ENCODE measurements at regions not wholly inside any gene's neighbourhood (a gene's known extent, or its start where the extent isn't known, plus 50 kb on each side); places are given as distances from the start of the nearest gene placed in this dataset.
"Not testable (repeated sequence)": the region's sequence is repeated elsewhere in the genome, so short reads cannot be mapped to it uniquely, and the experiment has no call there.

- not testable (repeated sequence) for H3K27me3 Mint-ChIP-seq; H3K9me3 Mint-ChIP-seq; H3K36me3 Mint-ChIP-seq (ENCODE audit: low read depth); H3K4me1 Mint-ChIP-seq (ENCODE audit: low read depth); H3K27ac Mint-ChIP-seq; H3K4me3 Mint-ChIP-seq; DNase-seq
Observed at GRCh38 chr11:37840345-37840744, 1242.3 kb upstream of the RAG2 start.

GRCh38 chr11:37830529-37830928 is 1232.5 kb upstream of the RAG2 start:
- Mint-ChIP-seq H3K27ac (no peak overlapping the region), H3K4me1 (ENCODE audit: low read depth) (no peaks in the 10 kb centered on the region), H3K9me3 (peaks cover 2% of the 10 kb centered on the region), H3K4me3 (no peak overlapping the region), H3K36me3 (ENCODE audit: low read depth) (no peaks in the 10 kb centered on the region), H3K27me3 (no peaks in the 10 kb centered on the region)
- DNase-seq: no peak

GRCh38 chr11:37817727-37818270 is 1219.8 kb upstream of the RAG2 start:
- Mint-ChIP-seq H3K4me1 (ENCODE audit: low read depth) (no peaks in the 10 kb centered on the region), H3K27ac (no peak overlapping the region), H3K36me3 (ENCODE audit: low read depth) (no peaks in the 10 kb centered on the region), H3K4me3 (no peak overlapping the region), H3K9me3 (peaks cover 12% of the 10 kb centered on the region), H3K27me3 (no peaks in the 10 kb centered on the region)
- no peak for DNase-seq

GRCh38 chr11:37812281-37812880 is 1214.3 kb upstream of the RAG2 start:
- no peak overlapping the region for H3K4me3 Mint-ChIP-seq
- H3K9me3 Mint-ChIP-seq: peaks cover 3% of the 10 kb centered on the region
- no peak for DNase-seq
- no peak overlapping the region for H3K27ac Mint-ChIP-seq
- no peaks in the 10 kb centered on the region for H3K27me3 Mint-ChIP-seq
- no peaks in the 10 kb centered on the region for H3K4me1 Mint-ChIP-seq (ENCODE audit: low read depth)
- no peaks in the 10 kb centered on the region for H3K36me3 Mint-ChIP-seq (ENCODE audit: low read depth)

- Mint-ChIP-seq H3K4me1 (ENCODE audit: low read depth) (no peaks in the 10 kb centered on the region), H3K9me3 (peaks cover 3% of the 10 kb centered on the region), H3K27me3 (no peaks in the 10 kb centered on the region), H3K4me3 (no peak overlapping the region), H3K36me3 (ENCODE audit: low read depth) (no peaks in the 10 kb centered on the region), H3K27ac (no peak overlapping the region)
- DNase-seq: no peak
Observed at GRCh38 chr11:37811349-37811748, 1213.3 kb upstream of the RAG2 start.

- Mint-ChIP-seq H3K36me3 (ENCODE audit: low read depth) (no peaks in the 10 kb centered on the region), H3K4me1 (ENCODE audit: low read depth) (no peaks in the 10 kb centered on the region), H3K27me3 (no peaks in the 10 kb centered on the region), H3K27ac (no peak overlapping the region), H3K4me3 (no peak overlapping the region), H3K9me3 (peaks cover 9% of the 10 kb centered on the region)
- DNase-seq: no peak
Observed at GRCh38 chr11:37804666-37805065, 1206.6 kb upstream of the RAG2 start.

- no peak for DNase-seq
- no peak overlapping the region for H3K4me3 Mint-ChIP-seq
Observed at GRCh38 chr11:37788141-37788877, 1190.3 kb upstream of the RAG2 start.

GRCh38 chr11:37786214-37786755 is 1188.2 kb upstream of the RAG2 start:
- Mint-ChIP-seq H3K27ac (no peak overlapping the region), H3K27me3 (no peaks in the 10 kb centered on the region), H3K9me3 (peaks cover 36% of the 10 kb centered on the region), H3K4me3 (no peak overlapping the region), H3K4me1 (ENCODE audit: low read depth) (no peaks in the 10 kb centered on the region), H3K36me3 (ENCODE audit: low read depth) (no peaks in the 10 kb centered on the region)
- no peak for DNase-seq

More at GRCh38 chr11:37788141-37788877, 1190.3 kb upstream of the RAG2 start:
- no peak overlapping the region for H3K27ac Mint-ChIP-seq
- H3K27me3 Mint-ChIP-seq: no peaks in the 10 kb centered on the region
- no peaks in the 10 kb centered on the region for H3K4me1 Mint-ChIP-seq (ENCODE audit: low read depth)
- peaks cover 22% of the 10 kb centered on the region for H3K9me3 Mint-ChIP-seq
- no peaks in the 10 kb centered on the region for H3K36me3 Mint-ChIP-seq (ENCODE audit: low read depth)

- no peak overlapping the region for H3K4me3 Mint-ChIP-seq
- no peaks in the 10 kb centered on the region for H3K4me1 Mint-ChIP-seq (ENCODE audit: low read depth)
- peaks cover 10% of the 10 kb centered on the region for H3K9me3 Mint-ChIP-seq
- DNase-seq: no peak
- H3K27me3 Mint-ChIP-seq: no peaks in the 10 kb centered on the region
- H3K36me3 Mint-ChIP-seq (ENCODE audit: low read depth): no peaks in the 10 kb centered on the region
- H3K27ac Mint-ChIP-seq: no peak overlapping the region
Observed at GRCh38 chr11:37774441-37774840, 1176.4 kb upstream of the RAG2 start.

GRCh38 chr11:37770145-37770544 is 1172.1 kb upstream of the RAG2 start:
- no peak overlapping the region for H3K27ac Mint-ChIP-seq
- no peaks in the 10 kb centered on the region for H3K4me1 Mint-ChIP-seq (ENCODE audit: low read depth)
- no peaks in the 10 kb centered on the region for H3K27me3 Mint-ChIP-seq
- no peak for DNase-seq
- no peak overlapping the region for H3K4me3 Mint-ChIP-seq
- H3K36me3 Mint-ChIP-seq (ENCODE audit: low read depth): no peaks in the 10 kb centered on the region
- H3K9me3 Mint-ChIP-seq: peaks cover 13% of the 10 kb centered on the region

- no peaks in the 10 kb centered on the region for H3K27me3 Mint-ChIP-seq
Observed at GRCh38 chr11:37762079-37762478, 1164.0 kb upstream of the RAG2 start.

GRCh38 chr11:37755521-37755920 is 1157.5 kb upstream of the RAG2 start:
- H3K4me3 Mint-ChIP-seq: no peak overlapping the region
- no peaks in the 10 kb centered on the region for H3K36me3 Mint-ChIP-seq (ENCODE audit: low read depth)
- H3K9me3 Mint-ChIP-seq: peaks cover 14% of the 10 kb centered on the region
- H3K27me3 Mint-ChIP-seq: no peaks in the 10 kb centered on the region
- H3K27ac Mint-ChIP-seq: no peak overlapping the region
- DNase-seq: no peak
- H3K4me1 Mint-ChIP-seq (ENCODE audit: low read depth): no peaks in the 10 kb centered on the region

More at GRCh38 chr11:37762079-37762478, 1164.0 kb upstream of the RAG2 start:
- Mint-ChIP-seq H3K9me3 (peaks cover 3% of the 10 kb centered on the region), H3K4me1 (ENCODE audit: low read depth) (no peaks in the 10 kb centered on the region), H3K36me3 (ENCODE audit: low read depth) (no peaks in the 10 kb centered on the region), H3K4me3 (no peak overlapping the region), H3K27ac (no peak overlapping the region)
- no peak for DNase-seq

- H3K36me3 Mint-ChIP-seq (ENCODE audit: low read depth): no peaks in the 10 kb centered on the region
- H3K9me3 Mint-ChIP-seq: peaks cover 25% of the 10 kb centered on the region
- H3K27me3 Mint-ChIP-seq: no peaks in the 10 kb centered on the region
- no peaks in the 10 kb centered on the region for H3K4me1 Mint-ChIP-seq (ENCODE audit: low read depth)
- H3K4me3 Mint-ChIP-seq: no peak overlapping the region
- no peak overlapping the region for H3K27ac Mint-ChIP-seq
- no peak for DNase-seq
Observed at GRCh38 chr11:37748641-37749040, 1150.6 kb upstream of the RAG2 start.

GRCh38 chr11:37747121-37747520 is 1149.1 kb upstream of the RAG2 start:
- Mint-ChIP-seq H3K9me3 (peaks cover 25% of the 10 kb centered on the region), H3K27ac (no peak overlapping the region), H3K4me1 (ENCODE audit: low read depth) (no peaks in the 10 kb centered on the region), H3K4me3 (no peak overlapping the region), H3K27me3 (no peaks in the 10 kb centered on the region), H3K36me3 (ENCODE audit: low read depth) (no peaks in the 10 kb centered on the region)
- DNase-seq: no peak

- no peak for DNase-seq
- Mint-ChIP-seq H3K4me3 (no peak overlapping the region), H3K27ac (no peak overlapping the region)
Observed at GRCh38 chr11:37727371-37727770, 1129.3 kb upstream of the RAG2 start.

More at GRCh38 chr11:37727371-37727770, 1129.3 kb upstream of the RAG2 start:
- H3K27me3 Mint-ChIP-seq: no peaks in the 10 kb centered on the region
- H3K36me3 Mint-ChIP-seq (ENCODE audit: low read depth): no peaks in the 10 kb centered on the region
- peaks cover 14% of the 10 kb centered on the region for H3K9me3 Mint-ChIP-seq
- no peaks in the 10 kb centered on the region for H3K4me1 Mint-ChIP-seq (ENCODE audit: low read depth)

Data from activated T-cell treated with anti-CD3 and anti-CD28 coated beads, Interleukin-2, amount 50 U/mL, for 24 hours (primary cell).